Activated B cell treated with CpG ODN at 0.5 μM for 24 hours (primary cell): ENCODE measurements at regions not wholly inside any gene's neighbourhood (a gene's known extent, or its start where the extent isn't known, plus 50 kb on each side); places are given as distances from the start of the nearest gene placed in this dataset.

Experiments
- ATAC-seq: fragments of 200-7000 bp; cut with Tn5 transposase; one replicate; pipeline ENCODE4 v1.10.0; 2021; ENCODE audit warnings: low read depth, mild to moderate bottlenecking, moderate library complexity
- CTCF ChIA-PET: fragments of 350-600 bp; sonication (Branson Sonifier 250); formaldehyde crosslinking; loops from one replicate; lab custom pipeline; 2021; ENCODE audit warnings: antibody characterized with exemption; lab: Charles Lee
- POLR2A ChIA-PET: fragments of 350-600 bp; sonication (Branson Sonifier 250); formaldehyde crosslinking; loops from one replicate; lab custom pipeline; 2021; ENCODE audit warnings: antibody characterized with exemption; lab: Charles Lee
- DNase-seq: peaks from one replicate; pipeline ENCODE4 v3.0.0; 2022
- H3K27ac Mint-ChIP-seq: one replicate; pipeline ENCODE4 v1.8.0; 2020; ENCODE audit warnings: mixed read lengths
- H3K27me3 Mint-ChIP-seq: one replicate; pipeline ENCODE4 v1.8.0; 2021; ENCODE audit warnings: mixed read lengths
- H3K36me3 Mint-ChIP-seq: one replicate; pipeline ENCODE4 v1.8.0; 2021; ENCODE audit warnings: low read depth, mixed read lengths
- H3K4me1 Mint-ChIP-seq: one replicate; pipeline ENCODE4 v1.8.0; 2021; ENCODE audit warnings: mixed read lengths
- H3K4me3 Mint-ChIP-seq: one replicate; pipeline ENCODE4 v1.8.0; 2020; ENCODE audit warnings: mild to moderate bottlenecking, mixed read lengths
- H3K9me3 Mint-ChIP-seq: one replicate; pipeline ENCODE4 v1.8.0; 2020; ENCODE audit warnings: mixed read lengths
- CTCF ChIP-seq: fragments of 200-600 bp; IDR thresholded peaks from one replicate; pipeline ENCODE4 v1.8.0; 2022; ENCODE audit warnings: antibody characterized with exemption, mild to moderate bottlenecking
- intact Hi-C: fragments of 100-400 bp; cut with micrococcal nuclease; formaldehyde crosslinking; loops from one replicate; pipeline ENCODE4 v1.15.1; 2024

- POLR2A ChIA-PET, result no interaction called here
- H3K27ac Mint-ChIP-seq, result no peak overlapping the region
- DNase-seq, result no peak
- intact Hi-C loops, result no loop called here
- no peak overlapping the region for H3K4me3 Mint-ChIP-seq
- TF ChIP-seq CTCF, result no peak
- CTCF ChIA-PET, result no interaction called here
- H3K27me3 Mint-ChIP-seq, result peaks cover 8% of the 10 kb centered on the region
- no peaks in the 10 kb centered on the region for H3K9me3 Mint-ChIP-seq
- no peaks in the 10 kb centered on the region for H3K36me3 Mint-ChIP-seq
- ATAC-seq, result no peak
- H3K4me1 Mint-ChIP-seq, result no peaks in the 10 kb centered on the region
Measured at GRCh38 chr11:116065191-116065895, 561.1 kb upstream of the CADM1 start.

- DNase-seq, result no peak
- CTCF ChIA-PET, result no interaction called here
- peaks cover 8% of the 10 kb centered on the region for H3K27me3 Mint-ChIP-seq
- no peak for ATAC-seq
- H3K27ac Mint-ChIP-seq, result no peak overlapping the region
- TF ChIP-seq CTCF, result no peak
- no peaks in the 10 kb centered on the region for H3K9me3 Mint-ChIP-seq
- no peaks in the 10 kb centered on the region for H3K36me3 Mint-ChIP-seq
- POLR2A ChIA-PET, result no interaction called here
- H3K4me3 Mint-ChIP-seq, result no peak overlapping the region
- intact Hi-C loops, result no loop called here
- H3K4me1 Mint-ChIP-seq, result no peaks in the 10 kb centered on the region
Measured at GRCh38 chr11:116062490-116063171, 558.4 kb upstream of the CADM1 start.

- intact Hi-C loops, result no loop called here
- no peak for TF ChIP-seq CTCF
- POLR2A ChIA-PET, result no interaction called here
Measured at GRCh38 chr11:116062129-116062489, 557.9 kb upstream of the CADM1 start.

GRCh38 chr11:116061322-116061721 lies 557.1 kb upstream of the CADM1 start:
- intact Hi-C loops, result no loop called here
- Mint-ChIP-seq H3K27ac (no peak overlapping the region), H3K27me3 (peaks cover 9% of the 10 kb centered on the region), H3K36me3 (no peaks in the 10 kb centered on the region), H3K4me1 (no peaks in the 10 kb centered on the region), H3K4me3 (no peak overlapping the region), H3K9me3 (no peaks in the 10 kb centered on the region)
- TF ChIP-seq CTCF, result no peak
- DNase-seq, result no peak
- ATAC-seq, result no peak
- ChIA-PET POLR2A (no interaction called here), CTCF (no interaction called here)

More at GRCh38 chr11:116062129-116062489, 557.9 kb upstream of the CADM1 start:
- ATAC-seq, result no peak
- Mint-ChIP-seq H3K36me3 (no peaks in the 10 kb centered on the region), H3K4me3 (no peak overlapping the region), H3K4me1 (no peaks in the 10 kb centered on the region), H3K9me3 (no peaks in the 10 kb centered on the region), H3K27ac (no peak overlapping the region), H3K27me3 (peaks cover 8% of the 10 kb centered on the region)
- CTCF ChIA-PET, result no interaction called here
- no peak for DNase-seq

- no peaks in the 10 kb centered on the region for H3K9me3 Mint-ChIP-seq
- no peak for TF ChIP-seq CTCF
- ATAC-seq (no peak), DNase-seq (no peak)
- intact Hi-C loops, result no loop called here
- no peaks in the 10 kb centered on the region for H3K4me1 Mint-ChIP-seq
- H3K27me3 Mint-ChIP-seq, result peaks cover 12% of the 10 kb centered on the region
- H3K4me3 Mint-ChIP-seq, result no peak overlapping the region
- ChIA-PET POLR2A (no interaction called here), CTCF (no interaction called here)
- H3K36me3 Mint-ChIP-seq, result no peaks in the 10 kb centered on the region
- H3K27ac Mint-ChIP-seq, result no peak overlapping the region
Measured at GRCh38 chr11:116059919-116060318, 555.7 kb upstream of the CADM1 start.
